ENCODE measurements at regions not wholly inside any gene's neighbourhood (a gene's known extent, or its start where the extent isn't known, plus 50 kb on each side); places are given as distances from the start of the nearest gene placed in this dataset.

DNA sequence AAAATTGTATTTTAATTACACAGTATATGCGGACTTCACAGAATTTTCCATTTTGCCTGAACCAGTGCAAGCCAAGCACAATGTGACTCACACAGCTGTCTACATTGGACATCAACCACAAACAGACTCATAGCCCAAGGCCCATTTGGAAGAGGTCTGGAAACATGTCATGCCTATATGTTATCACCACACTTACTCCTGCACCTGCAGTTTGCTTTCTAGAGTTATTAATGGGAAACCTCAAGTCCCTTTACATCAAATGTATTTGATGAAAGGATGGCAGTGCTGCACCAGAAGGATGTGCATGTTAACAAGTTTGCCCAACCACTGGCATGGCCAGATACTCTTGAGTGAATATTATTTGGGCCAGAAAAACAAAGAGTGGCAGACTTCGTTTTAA is 548.9 kb upstream of the CDH2 start:
- TF ChIP-seq, protein P1, sequence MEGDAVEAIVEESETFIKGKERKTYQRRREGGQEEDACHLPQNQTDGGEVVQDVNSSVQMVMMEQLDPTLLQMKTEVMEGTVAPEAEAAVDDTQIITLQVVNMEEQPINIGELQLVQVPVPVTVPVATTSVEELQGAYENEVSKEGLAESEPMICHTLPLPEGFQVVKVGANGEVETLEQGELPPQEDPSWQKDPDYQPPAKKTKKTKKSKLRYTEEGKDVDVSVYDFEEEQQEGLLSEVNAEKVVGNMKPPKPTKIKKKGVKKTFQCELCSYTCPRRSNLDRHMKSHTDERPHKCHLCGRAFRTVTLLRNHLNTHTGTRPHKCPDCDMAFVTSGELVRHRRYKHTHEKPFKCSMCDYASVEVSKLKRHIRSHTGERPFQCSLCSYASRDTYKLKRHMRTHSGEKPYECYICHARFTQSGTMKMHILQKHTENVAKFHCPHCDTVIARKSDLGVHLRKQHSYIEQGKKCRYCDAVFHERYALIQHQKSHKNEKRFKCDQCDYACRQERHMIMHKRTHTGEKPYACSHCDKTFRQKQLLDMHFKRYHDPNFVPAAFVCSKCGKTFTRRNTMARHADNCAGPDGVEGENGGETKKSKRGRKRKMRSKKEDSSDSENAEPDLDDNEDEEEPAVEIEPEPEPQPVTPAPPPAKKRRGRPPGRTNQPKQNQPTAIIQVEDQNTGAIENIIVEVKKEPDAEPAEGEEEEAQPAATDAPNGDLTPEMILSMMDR (IDR thresholded peaks at IDR 0.05; ENCODE audit: borderline replicate concordance, extremely low read depth, low read length, poor library complexity, severe bottlenecking): no peak
- TF ChIP-seq EZH2 (IDR thresholded peaks at IDR 0.05; ENCODE audit: borderline replicate concordance, low read depth, low read length, severe bottlenecking): no peak
